HG03064 (cell line): ENCODE measurements at regions not wholly inside any gene's neighbourhood (a gene's known extent, or its start where the extent isn't known, plus 50 kb on each side); places are given as distances from the start of the nearest gene placed in this dataset.

Experiments
- ATAC-seq: cut with Tn5 transposase; IDR thresholded peaks from one replicate; pipeline ENCODE4 v1.9.1; 2021; ENCODE audit warnings: low read depth; ENCODE audit not compliant: unreplicated experiment

DNA sequence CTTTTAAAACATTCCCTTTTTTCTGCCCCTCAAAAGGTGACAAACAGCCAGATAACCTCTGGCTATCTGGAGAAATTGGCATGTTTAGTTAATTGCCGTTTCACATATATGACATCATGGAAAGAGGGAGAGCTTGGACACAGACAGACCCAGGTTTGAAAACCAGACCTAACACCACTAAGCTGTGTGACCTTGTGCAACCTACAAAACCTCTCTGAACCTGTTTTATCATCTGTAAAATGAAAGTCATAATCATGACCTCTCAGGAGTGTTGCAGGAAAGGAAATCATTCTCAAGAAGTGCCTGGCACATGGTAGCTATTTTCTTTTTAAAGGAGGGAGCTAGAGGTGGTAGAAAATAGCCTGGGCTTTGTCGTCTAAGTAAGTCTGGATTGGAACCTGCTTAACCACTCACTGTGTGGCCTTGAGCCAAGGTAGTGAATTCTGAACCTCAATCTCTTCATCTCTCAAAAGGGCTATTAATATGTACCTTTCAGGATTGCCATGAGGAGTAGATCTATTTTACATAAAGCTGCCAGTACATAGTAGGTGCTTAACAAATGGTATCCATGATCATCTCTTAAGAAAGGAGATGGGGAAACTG lies 363.5 kb downstream of the BCOR start:
- no peak for ATAC-seq

DNA sequence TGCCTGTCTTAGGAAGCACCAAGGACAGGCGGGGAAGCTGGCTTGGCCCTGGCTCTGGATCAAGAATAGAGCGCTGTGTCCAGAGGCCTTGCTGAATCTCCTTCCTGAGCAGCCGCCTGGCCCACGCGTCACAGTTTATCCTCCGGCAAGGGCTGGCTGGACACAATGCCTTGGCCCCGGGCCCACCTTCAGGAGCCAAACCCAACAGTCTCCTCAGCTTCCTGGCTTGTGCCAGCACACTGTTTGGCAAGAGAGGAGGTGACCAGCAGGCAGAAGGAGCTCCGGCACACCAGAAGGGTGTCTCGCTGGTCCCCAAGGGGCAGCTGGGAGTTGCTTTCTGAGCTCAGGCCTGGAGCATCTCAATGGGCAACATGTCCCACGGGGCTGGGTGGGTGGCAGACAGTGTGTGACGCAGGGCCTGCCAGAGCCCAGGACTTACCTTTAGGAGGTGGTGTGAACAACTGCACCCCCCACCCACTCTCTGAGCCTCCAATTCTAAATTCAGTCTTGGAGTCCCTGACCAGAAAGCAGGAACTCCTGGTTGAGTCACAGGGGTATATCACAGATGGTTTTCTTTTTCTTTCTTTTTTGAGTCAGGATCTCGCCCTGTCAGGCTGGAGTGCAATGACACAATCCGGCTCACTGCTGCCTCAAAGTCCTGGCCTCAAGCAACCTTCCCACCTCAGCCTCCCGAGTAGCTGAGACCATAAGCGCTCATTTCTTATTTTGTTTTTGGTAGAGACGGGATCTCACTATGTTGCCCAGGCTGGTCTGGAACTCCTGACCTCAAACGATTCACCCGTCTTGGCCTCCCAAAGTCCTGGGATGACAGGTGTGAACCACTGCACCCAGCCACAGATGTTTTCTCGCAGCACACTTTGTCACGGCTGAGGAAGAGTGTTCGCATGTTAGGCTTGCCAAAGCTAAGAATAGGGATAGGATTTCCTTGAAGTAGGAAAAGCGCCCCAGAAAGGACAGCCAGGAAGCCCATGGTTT lies 361.2 kb downstream of the BCOR start:
- no peak for ATAC-seq

DNA sequence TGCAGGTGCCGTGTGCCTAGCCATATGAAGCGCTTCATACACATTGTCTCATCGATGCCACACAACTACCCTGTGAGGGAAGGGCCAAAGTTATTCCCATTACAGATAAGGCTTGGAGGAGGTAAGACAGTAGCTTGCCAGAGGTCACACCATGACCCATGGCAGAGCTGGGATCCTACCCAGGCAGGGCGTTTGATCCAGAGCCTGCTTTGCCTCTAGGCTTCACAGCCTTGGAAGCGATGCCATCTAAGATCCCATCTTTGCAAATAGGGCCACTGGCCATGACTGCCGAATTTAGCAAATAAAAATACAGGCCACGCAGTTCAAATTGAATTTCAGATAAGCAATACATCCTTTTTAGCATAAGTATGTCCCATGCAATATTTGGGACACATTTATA lies 358.2 kb downstream of the BCOR start:
- ATAC-seq = no peak

DNA sequence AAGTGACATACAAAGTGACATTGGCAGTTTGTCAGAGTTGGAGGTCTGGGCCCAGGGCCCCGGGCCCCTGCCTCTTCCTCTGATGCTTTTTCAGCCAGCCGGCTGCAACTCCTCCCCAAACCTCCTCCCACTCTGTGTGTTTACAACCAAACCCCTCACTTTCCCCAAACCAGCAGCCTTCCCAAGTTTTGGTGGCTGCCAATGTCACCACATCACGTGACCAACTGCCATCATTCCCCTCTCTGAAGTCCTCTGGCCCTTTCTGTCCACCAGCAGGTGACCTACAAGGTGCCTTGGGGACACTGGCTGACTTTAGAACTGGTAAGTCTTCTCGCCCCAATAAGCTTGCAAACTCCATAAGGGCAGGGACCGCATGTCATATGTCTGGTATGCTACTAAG lies 357.7 kb downstream of the BCOR start:
- ATAC-seq = no peak

DNA sequence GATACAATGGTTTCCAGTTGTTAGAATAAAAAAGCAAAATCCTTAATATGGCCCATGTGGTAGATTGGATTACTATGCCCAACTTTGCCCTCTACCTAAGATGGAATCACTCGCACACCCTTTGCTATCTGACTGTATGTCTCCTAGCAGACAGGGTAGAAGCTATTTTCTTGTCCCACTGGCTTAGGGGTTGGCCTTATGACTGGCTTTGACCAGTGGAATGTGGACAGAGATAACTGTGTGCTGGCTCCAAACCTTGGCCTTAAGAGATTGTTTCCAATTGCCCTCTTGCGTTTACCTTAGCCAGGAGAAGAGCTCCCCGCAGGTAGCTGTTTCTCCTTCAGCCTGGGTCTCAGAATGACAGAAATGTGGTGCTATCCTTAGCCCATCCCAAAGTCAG lies 355.9 kb downstream of the BCOR start:
- no peak for ATAC-seq

DNA sequence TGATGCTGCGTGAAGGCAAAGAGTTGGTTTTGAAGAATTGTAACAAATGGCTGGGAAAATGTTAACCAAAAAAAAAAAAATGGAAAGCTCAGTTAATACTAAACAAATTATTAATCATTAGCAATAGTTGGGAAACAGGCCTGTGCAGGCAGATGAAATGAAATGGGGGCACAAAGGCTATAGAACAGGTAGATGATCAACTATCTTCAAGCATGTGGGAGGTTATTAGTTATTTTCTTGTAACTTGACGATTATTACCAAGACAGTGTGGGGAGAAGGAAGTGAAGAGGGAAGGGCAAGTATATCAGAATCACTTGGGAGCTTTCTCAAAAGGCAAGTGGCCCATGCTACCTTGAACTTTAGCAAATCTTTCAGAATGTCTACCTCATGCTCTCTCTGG lies 351.9 kb downstream of the BCOR start:
- ATAC-seq = no peak

DNA sequence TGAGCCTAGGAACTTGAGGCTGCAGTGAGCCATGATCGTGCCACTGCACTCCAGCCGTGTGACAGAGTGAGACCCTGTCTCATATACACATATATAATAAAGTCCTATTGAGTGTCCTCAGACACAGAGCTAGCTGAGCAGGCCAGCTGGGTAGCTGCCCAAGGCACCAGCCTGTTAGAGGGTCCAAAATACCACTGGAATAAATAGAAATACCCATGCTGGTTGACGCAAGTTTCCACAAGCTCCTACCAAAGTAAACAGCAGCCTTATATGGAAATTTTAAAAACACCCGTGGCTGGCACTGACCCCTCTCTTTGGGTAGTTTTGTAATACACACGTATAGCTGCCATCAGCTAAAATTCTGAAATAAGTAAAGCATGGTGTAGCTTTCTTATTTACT lies 348.6 kb downstream of the BCOR start:
- ATAC-seq = no peak

DNA sequence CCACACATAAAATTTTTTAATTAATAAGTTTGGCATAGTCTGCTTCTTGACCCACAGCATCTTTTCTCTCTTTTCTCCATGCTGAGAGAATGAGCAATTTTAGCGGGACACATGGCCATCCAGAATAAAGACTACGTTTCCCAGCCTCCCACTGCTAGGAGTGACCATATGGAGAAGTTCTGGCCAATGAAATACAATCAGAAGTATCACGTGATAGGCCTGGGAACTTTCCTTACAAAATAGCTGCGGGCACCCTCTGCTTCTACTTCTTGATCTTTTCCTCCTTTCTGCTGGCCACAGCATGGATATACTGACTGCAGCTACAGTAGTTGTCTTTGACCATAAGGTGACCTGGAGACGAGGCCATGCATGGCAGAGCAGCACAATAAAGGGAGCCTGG lies 348.0 kb downstream of the BCOR start:
- ATAC-seq = no peak

DNA sequence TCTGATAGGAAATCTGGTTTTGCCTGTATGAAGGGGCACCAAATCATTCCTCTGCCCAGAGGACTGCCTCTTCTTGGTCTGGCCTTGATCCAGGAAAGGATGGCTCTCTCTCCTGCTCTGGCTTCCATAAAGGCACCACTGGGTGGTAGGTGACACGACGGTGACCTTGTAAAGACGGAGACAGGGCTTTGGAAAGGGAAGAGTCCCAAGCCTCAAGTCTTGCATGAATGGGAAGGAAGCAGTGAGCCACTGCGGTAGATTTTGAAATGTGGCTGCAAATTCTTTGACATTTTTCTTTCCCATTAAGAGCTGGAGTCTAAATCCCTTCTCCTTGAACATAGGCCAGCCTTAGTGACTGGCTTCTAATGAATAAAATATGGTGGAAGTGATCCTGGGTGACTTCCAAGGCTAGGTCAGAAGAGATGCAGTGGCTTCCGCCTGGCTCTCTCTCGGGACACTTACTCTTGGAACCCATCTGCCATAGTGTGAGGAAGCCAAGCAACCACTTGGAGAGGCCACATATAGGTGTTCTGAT lies 347.4 kb downstream of the BCOR start:
- no peak for ATAC-seq

DNA sequence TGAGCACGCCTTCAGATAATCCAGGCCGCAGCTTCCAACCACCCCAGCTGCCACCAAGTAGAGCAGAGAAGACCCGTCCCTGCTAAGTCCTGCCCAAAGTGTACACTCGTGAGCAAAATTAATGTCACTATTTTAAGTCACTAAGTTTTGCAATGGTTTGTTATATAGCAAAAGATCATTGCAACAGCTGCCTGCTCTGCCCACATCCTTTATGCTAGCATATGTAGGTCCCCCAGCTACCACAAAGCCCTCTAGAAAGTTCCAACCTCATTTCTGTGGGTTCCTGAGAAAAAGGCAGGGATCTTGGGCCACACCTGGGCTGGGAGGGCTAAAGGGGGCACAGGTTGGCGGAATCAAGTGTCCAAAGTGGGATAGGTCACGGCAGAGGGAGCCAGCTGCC lies 346.9 kb downstream of the BCOR start:
- no peak for ATAC-seq

DNA sequence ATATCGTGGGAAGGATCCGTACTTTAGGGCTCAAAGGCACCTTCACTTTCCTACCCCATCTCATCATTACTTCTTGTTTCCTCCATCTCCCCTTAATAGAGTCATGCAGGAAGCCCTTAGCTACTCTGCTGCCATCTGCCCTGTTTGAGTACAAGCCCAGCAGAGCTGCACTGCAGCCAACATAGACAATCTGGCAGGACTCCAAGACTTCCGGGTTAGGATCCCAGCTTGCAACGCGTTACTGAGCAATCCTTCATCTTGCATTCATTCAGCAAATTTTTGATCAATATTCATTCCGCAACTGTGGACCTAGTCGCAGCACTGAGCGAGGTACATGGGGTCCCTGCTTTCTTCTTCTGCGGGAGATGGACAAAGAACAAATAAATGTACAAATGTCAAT lies 344.9 kb downstream of the BCOR start:
- ATAC-seq = no peak

DNA sequence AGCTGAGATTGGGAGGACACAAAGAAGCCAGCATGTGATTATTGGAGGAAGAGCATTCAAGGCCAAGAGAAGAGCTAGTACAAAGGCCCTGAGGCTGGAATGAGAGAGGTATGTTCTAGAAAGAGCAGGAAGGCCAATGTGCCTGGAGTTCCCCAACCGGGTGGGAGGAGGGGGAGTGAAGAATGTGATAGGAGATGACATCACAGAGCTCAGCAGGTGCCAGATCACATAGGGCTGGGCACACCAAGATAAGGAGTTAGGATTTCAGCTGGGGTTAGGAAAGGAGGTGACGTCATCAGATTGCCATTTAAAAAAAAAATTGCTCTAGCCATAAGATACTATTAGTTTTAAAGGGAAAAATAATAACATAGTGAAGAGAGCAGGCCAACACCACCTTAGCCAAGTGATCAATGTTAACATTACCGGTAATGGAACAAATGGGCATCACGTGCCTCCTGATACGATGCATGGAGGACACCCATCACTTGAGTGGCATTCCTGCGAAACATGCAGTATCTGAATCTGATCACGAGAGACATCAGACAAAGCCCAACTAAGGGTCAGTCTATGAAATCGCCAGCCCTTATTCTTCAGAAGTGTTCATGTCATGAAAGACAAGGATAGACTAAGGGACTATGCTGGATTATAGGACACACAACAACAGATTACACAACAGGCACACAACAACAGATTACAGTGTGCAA lies 344.3 kb downstream of the BCOR start:
- ATAC-seq = no peak

DNA sequence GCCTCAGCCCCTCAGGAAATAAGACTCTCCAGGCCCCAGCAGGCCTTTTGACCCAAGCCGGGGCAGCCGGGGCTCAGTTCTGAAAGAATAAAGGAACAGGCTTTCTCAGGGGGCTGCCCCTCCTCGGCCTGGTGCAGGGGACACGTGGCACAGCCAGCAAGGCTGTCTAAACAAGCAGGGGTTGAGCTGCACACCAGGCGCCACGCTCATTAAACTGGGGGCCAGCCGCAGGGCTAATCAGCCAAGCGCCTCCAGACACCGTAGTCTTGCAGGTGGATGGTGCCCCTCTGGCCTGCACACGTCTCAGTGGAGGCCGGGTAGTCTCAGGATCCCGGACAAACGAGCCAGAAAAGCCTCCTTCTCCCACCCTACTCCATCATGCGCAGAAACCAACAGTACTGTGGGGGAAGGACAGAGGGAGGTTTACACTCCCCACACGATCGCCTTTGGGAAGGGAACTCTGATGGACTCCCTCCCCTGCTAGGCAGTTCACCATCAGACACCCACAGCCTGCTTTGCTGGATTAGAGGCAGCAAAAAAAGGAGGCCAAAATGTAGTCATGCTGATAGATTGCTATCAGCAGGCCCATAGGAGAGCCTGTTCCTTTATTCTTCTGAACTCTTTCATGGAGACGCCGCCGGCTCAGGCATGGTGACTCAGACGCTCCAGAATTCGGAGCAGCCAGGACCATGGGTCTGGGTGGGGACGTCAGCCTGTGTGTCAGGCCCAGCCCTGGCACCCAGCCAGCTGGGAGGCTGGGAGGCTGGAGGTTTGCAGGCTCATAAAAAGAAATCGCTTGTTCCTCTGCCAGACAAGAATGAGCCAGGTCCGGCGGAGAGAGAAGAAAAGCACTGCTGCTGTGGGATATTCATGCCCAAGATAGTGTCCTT lies 342.4 kb downstream of the BCOR start:
- no peak for ATAC-seq

DNA sequence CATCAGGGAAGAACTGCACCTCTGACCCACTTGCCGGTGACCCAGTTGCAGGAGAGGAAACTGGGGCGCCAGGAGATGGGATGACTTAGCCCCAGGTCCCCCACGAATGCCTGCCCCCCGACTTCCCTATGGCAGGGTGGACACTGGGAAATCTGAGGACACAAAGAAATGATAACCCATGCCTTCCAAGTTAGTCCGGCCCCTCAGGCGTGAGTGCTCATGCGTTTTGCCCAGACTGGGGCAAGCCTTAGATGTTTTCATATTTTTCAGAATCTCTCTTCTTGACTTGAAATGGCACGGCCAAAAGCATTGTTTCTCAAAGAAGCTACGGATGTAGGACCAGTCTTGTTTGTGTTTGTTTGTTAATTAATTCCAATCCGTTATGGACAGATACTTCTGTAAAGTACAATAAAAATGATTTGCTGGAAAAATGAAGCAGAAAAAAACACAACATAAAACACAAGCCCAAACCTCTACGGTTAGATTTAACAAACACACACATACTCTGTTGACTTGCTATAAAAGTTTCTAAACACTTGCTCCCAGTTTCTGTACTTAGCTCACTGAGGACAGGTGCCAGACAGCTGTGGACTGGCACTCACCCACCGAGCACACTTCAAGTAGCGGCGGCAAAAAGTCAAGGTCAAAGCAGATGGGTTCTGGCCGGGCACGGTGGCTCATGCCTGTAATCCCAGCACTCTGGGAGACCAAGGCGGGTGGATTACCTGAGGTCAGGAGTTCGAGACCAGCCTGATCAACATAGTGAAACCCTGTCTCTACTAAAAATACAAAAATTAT lies 341.5 kb downstream of the BCOR start:
- ATAC-seq = no peak

DNA sequence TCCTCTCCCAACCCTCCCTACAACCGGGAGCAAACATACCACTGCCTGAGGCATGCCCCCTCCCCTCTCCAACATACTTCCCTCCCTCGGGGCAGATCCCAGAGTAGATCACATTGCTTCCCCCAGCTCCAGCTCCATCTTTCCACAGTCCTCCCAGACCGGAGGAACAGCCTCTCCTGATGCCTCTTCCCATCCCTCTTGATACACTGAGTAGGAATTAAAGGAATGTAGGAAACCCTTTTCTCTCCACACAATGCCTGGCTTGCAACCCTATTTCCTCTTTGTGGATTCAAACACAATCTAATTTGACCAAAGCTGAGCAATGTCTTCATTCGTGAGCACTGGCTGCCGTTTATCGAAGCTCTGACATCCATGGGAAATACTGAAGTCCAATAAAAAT lies 339.8 kb downstream of the BCOR start:
- no peak for ATAC-seq

DNA sequence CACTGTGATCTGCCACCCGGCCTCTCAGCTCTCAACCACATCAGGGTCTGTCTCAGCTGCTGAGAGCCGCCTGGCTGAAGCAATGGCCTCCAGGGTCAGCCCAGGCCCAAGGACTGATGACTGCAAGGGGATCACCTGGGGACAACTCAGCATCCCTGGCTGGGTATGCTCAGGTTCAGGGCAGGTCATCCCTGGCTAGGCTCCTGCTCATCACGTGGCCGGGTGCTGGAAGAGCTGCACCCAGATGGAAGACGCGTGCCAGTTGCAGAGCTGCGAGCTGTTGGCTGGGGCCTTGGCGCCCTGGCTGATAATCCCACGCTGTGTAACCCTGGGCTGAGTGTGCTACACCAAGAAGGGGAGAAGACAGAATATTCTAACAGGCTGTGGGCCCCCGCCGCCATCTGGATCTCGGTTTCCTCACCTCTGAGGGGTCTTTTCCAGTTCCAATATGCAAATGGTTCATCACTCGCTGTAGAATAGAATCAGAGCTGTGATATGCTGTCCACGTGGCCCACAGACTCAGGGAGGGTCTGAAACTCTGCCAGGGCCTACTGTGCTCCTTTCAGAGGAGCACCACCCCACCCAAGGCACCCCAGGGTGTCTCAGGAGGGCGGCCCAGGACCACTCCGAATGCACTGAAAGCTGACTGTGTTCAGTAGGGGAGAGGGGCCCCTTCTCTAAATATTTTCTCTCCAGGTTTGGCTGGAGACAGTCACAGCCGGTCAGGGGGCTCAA lies 338.8 kb downstream of the BCOR start:
- no peak for ATAC-seq

DNA sequence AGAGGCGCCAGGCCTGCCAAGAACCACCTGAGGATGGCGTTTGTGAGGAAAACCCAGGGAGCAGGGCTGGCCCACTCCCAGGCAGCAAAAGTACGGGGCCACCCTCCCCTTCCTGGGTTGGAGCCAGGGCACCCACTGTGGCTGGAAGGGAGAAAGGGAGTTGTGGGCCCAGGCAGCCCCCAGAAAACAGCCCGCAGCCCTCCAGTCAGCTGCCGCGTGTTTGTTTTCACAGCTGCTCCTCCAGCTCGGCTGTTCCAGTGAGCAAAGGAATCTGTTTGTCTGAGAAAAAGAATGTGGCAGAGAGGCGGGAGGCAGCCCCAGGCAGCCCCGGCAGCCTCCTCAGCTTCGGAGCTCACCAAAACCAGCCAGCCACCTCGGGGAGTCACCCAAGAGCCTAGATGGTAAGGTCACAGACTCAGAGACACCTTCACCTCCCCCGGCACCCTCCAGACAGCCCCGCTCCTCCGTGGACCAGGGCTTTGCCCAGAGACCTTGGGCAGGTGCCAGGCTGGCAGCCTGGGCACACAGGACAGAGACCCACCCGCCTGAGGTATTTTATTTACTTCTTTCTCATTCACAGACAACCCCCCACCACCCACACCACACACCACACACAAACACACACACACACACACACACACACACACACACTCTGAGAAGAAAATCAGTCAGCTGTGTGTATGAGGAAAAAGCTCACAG lies 338.1 kb downstream of the BCOR start:
- ATAC-seq = no peak

DNA sequence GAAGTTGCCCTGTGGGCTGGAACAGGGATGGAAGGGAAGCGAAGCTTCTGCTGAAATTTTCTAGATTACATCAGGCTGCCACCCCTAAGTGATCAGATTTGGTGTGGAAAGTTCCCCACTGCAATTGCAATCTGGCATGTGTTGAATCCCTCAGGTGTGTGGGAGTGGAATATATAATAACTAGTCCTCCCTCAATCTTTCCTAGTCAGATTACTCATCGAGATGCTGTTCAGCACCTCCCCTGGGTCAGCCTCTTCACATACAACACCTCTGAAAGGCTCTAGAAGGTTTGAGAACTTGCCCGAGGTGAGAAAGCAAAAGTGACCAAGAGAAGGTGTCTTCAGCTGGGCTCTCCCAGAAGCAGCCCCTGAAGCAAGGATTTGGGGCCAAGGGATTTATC lies 336.8 kb downstream of the BCOR start:
- ATAC-seq = no peak
